ENCODE measurements at regions not wholly inside any gene's neighbourhood (a gene's known extent, or its start where the extent isn't known, plus 50 kb on each side); places are given as distances from the start of the nearest gene placed in this dataset.

GRCh38 chr2:216281876-216282275, 90.4 kb downstream of the MARCHF4 start:
- no peak overlapping the region for H3K4me3 Mint-ChIP-seq
- no peak for DNase-seq
- peaks cover 0 to 19% (median 3%) of the 10 kb centered on the region in 3 donors for H3K27me3 Mint-ChIP-seq
- H3K27ac Mint-ChIP-seq, result no peak overlapping the region
- ATAC-seq (ENCODE audit: low read depth in 2 of 2), result no peak
- H3K36me3 Mint-ChIP-seq, result no peaks in the 10 kb centered on the region
- H3K4me1 Mint-ChIP-seq, result no peaks in the 10 kb centered on the region
- H3K9me3 Mint-ChIP-seq, result no peaks in the 10 kb centered on the region

- no peak for DNase-seq
- H3K27me3 Mint-ChIP-seq, result peaks cover 0 to 25% (median 8%) of the 10 kb centered on the region in 3 donors
- H3K9me3 Mint-ChIP-seq, result no peaks in the 10 kb centered on the region
- H3K36me3 Mint-ChIP-seq, result no peaks in the 10 kb centered on the region
- no peak overlapping the region for H3K27ac Mint-ChIP-seq
- H3K4me3 Mint-ChIP-seq, result no peak overlapping the region
- H3K4me1 Mint-ChIP-seq, result no peaks in the 10 kb centered on the region
- no peak for ATAC-seq (ENCODE audit: low read depth in 2 of 2)
Observed at GRCh38 chr2:216281316-216281715, 91.0 kb downstream of the MARCHF4 start.

- Mint-ChIP-seq H3K4me3 (no peak overlapping the region), H3K27ac (no peak overlapping the region), H3K27me3 (peaks cover 6 to 37% (median 22%) of the 10 kb centered on the region in 3 donors), H3K9me3 (no peaks in the 10 kb centered on the region), H3K36me3 (no peaks in the 10 kb centered on the region), H3K4me1 (no peaks in the 10 kb centered on the region)
- DNase-seq (no peak), ATAC-seq (ENCODE audit: low read depth in 2 of 2) (no peak)
Observed at GRCh38 chr2:216279459-216279858, 92.8 kb downstream of the MARCHF4 start.

- H3K36me3 Mint-ChIP-seq, result no peaks in the 10 kb centered on the region
- H3K4me3 Mint-ChIP-seq, result peak overlapping the region in 1 of 8 donors; percentile 7
Observed at GRCh38 chr2:216279031-216279430, 93.3 kb downstream of the MARCHF4 start.

GRCh38 chr2:216275890-216276289, 96.4 kb downstream of the MARCHF4 start:
- Mint-ChIP-seq H3K27ac (no peak overlapping the region), H3K4me3 (no peak overlapping the region), H3K27me3 (peaks cover 22 to 50% (median 40%) of the 10 kb centered on the region in 3 donors), H3K4me1 (no peaks in the 10 kb centered on the region), H3K36me3 (no peaks in the 10 kb centered on the region), H3K9me3 (peaks cover 0 to 1% (median 0%) of the 10 kb centered on the region in 7 donors)
- ATAC-seq (ENCODE audit: low read depth in 2 of 2) (no peak), DNase-seq (no peak)

More at GRCh38 chr2:216279031-216279430, 93.3 kb downstream of the MARCHF4 start:
- H3K27me3 Mint-ChIP-seq, result peaks cover 9 to 41% (median 25%) of the 10 kb centered on the region in 3 donors
- ATAC-seq (ENCODE audit: low read depth in 2 of 2) (no peak), DNase-seq (no peak)
- H3K9me3 Mint-ChIP-seq, result no peaks in the 10 kb centered on the region
- no peak overlapping the region for H3K27ac Mint-ChIP-seq
- no peaks in the 10 kb centered on the region for H3K4me1 Mint-ChIP-seq

GRCh38 chr2:216274194-216274840, 98.0 kb downstream of the MARCHF4 start:
- no peak overlapping the region for H3K27ac Mint-ChIP-seq
- DNase-seq (no peak), ATAC-seq (ENCODE audit: low read depth in 2 of 2) (no peak)
- peaks cover 0 to 5% (median 1%) of the 10 kb centered on the region in 7 donors for H3K9me3 Mint-ChIP-seq
- H3K4me1 Mint-ChIP-seq, result no peaks in the 10 kb centered on the region
- H3K36me3 Mint-ChIP-seq, result no peaks in the 10 kb centered on the region
- H3K27me3 Mint-ChIP-seq, result peaks cover 33 to 66% (median 47%) of the 10 kb centered on the region in 3 donors
- H3K4me3 Mint-ChIP-seq, result no peak overlapping the region

GRCh38 chr2:216261042-216261537, 111.2 kb downstream of the MARCHF4 start:
- Mint-ChIP-seq H3K27me3 (peaks cover 0 to 19% (median 17%) of the 10 kb centered on the region in 3 donors), H3K36me3 (no peaks in the 10 kb centered on the region), H3K4me1 (no peaks in the 10 kb centered on the region), H3K4me3 (no peak overlapping the region), H3K9me3 (peaks cover 0 to 3% (median 0%) of the 10 kb centered on the region in 7 donors), H3K27ac (no peak overlapping the region)
- DNase-seq (no peak), ATAC-seq (ENCODE audit: low read depth in 2 of 2) (no peak)

GRCh38 chr2:216260629-216261028, 111.7 kb downstream of the MARCHF4 start:
- H3K27me3 Mint-ChIP-seq, result peaks cover 0 to 19% (median 17%) of the 10 kb centered on the region in 3 donors
- peaks cover 0 to 3% (median 0%) of the 10 kb centered on the region in 7 donors for H3K9me3 Mint-ChIP-seq
- no peak for ATAC-seq (ENCODE audit: low read depth in 2 of 2)
- H3K36me3 Mint-ChIP-seq, result no peaks in the 10 kb centered on the region
- no peak overlapping the region for H3K27ac Mint-ChIP-seq
- DNase-seq, result no peak
- H3K4me1 Mint-ChIP-seq, result no peaks in the 10 kb centered on the region
- H3K4me3 Mint-ChIP-seq, result no peak overlapping the region

GRCh38 chr2:216259081-216259480, 113.2 kb downstream of the MARCHF4 start:
- Mint-ChIP-seq H3K36me3 (no peaks in the 10 kb centered on the region), H3K27me3 (peaks cover 0 to 22% (median 17%) of the 10 kb centered on the region in 3 donors), H3K27ac (no peak overlapping the region), H3K4me3 (peak overlapping the region in 1 of 8 donors; percentile 63), H3K4me1 (no peaks in the 10 kb centered on the region), H3K9me3 (peaks cover 0 to 3% (median 0%) of the 10 kb centered on the region in 7 donors)
- ATAC-seq (ENCODE audit: low read depth in 2 of 2) (no peak), DNase-seq (no peak)

GRCh38 chr2:216257089-216257488, 115.2 kb downstream of the MARCHF4 start:
- ATAC-seq (ENCODE audit: low read depth in 2 of 2) (no peak), DNase-seq (no peak)
- Mint-ChIP-seq H3K36me3 (no peaks in the 10 kb centered on the region), H3K4me3 (no peak overlapping the region), H3K27me3 (peaks cover 0 to 16% (median 9%) of the 10 kb centered on the region in 3 donors), H3K4me1 (no peaks in the 10 kb centered on the region), H3K27ac (peak overlapping the region in 1 of 6 donors; percentile 23), H3K9me3 (peaks cover 0 to 3% (median 0%) of the 10 kb centered on the region in 7 donors)
